22Rv1 (cell line): ENCODE measurements at regions not wholly inside any gene's neighbourhood (a gene's known extent, or its start where the extent isn't known, plus 50 kb on each side); places are given as distances from the start of the nearest gene placed in this dataset.

Source experiments
- CTCF ChIP-seq: fragments of 450-650 bp; IDR thresholded peaks from 2 replicates; pipeline ENCODE4 v1.5.1; 2017; ENCODE audit warnings: mild to moderate bottlenecking
- ZFX ChIP-seq: fragments of 450-650 bp; IDR thresholded peaks from 2 replicates; pipeline ENCODE4 v1.6.1; 2017; ENCODE audit warnings: antibody characterized with exemption, borderline replicate concordance

- TF ChIP-seq CTCF = no peak
- TF ChIP-seq ZFX = no peak
These were observed 220.9 kb upstream of the JUN start for GRCh38 chr1:59004755-59005154.
